ENCODE measurements at regions not wholly inside any gene's neighbourhood (a gene's known extent, or its start where the extent isn't known, plus 50 kb on each side); places are given as distances from the start of the nearest gene placed in this dataset.

- Mint-ChIP-seq H3K4me1 (ENCODE audit: low read depth) (peaks cover 3% of the 10 kb centered on the region), H3K27me3 (peaks cover 13% of the 10 kb centered on the region), H3K36me3 (ENCODE audit: low read depth) (no peaks in the 10 kb centered on the region), H3K9me3 (no peaks in the 10 kb centered on the region), H3K27ac (no peak overlapping the region), H3K4me3 (no peak overlapping the region)
- DNase-seq, result no peak
Measured at GRCh38 chr10:128373071-128373749, 247.0 kb upstream of the MKI67 start.

GRCh38 chr10:128373831-128374230 lies 247.6 kb upstream of the MKI67 start:
- no peaks in the 10 kb centered on the region for H3K9me3 Mint-ChIP-seq
- H3K27ac Mint-ChIP-seq, result no peak overlapping the region
- H3K4me3 Mint-ChIP-seq, result no peak overlapping the region
- H3K4me1 Mint-ChIP-seq (ENCODE audit: low read depth), result peaks cover 3% of the 10 kb centered on the region
- no peak for DNase-seq
- H3K36me3 Mint-ChIP-seq (ENCODE audit: low read depth), result no peaks in the 10 kb centered on the region
- peaks cover 13% of the 10 kb centered on the region for H3K27me3 Mint-ChIP-seq

GRCh38 chr10:128375171-128375570 lies 248.9 kb upstream of the MKI67 start:
- Mint-ChIP-seq H3K27ac (no peak overlapping the region), H3K36me3 (ENCODE audit: low read depth) (no peaks in the 10 kb centered on the region)

GRCh38 chr10:128377364-128377987 lies 251.3 kb upstream of the MKI67 start:
- H3K36me3 Mint-ChIP-seq (ENCODE audit: low read depth), result no peaks in the 10 kb centered on the region
- peaks cover 3% of the 10 kb centered on the region for H3K4me1 Mint-ChIP-seq (ENCODE audit: low read depth)
- H3K9me3 Mint-ChIP-seq, result no peaks in the 10 kb centered on the region
- no peak overlapping the region for H3K27ac Mint-ChIP-seq
- DNase-seq, result no peak
- H3K4me3 Mint-ChIP-seq, result no peak overlapping the region
- peaks cover 15% of the 10 kb centered on the region for H3K27me3 Mint-ChIP-seq

More at GRCh38 chr10:128375171-128375570, 248.9 kb upstream of the MKI67 start:
- H3K4me1 Mint-ChIP-seq (ENCODE audit: low read depth), result peaks cover 3% of the 10 kb centered on the region
- H3K9me3 Mint-ChIP-seq, result no peaks in the 10 kb centered on the region
- no peak for DNase-seq
- no peak overlapping the region for H3K4me3 Mint-ChIP-seq
- peaks cover 16% of the 10 kb centered on the region for H3K27me3 Mint-ChIP-seq

GRCh38 chr10:128377988-128378387 lies 251.8 kb upstream of the MKI67 start:
- no peak overlapping the region for H3K4me3 Mint-ChIP-seq
- H3K36me3 Mint-ChIP-seq (ENCODE audit: low read depth), result no peaks in the 10 kb centered on the region
- no peak for DNase-seq
- no peak overlapping the region for H3K27ac Mint-ChIP-seq
- no peaks in the 10 kb centered on the region for H3K9me3 Mint-ChIP-seq
- peaks cover 15% of the 10 kb centered on the region for H3K27me3 Mint-ChIP-seq
- peaks cover 3% of the 10 kb centered on the region for H3K4me1 Mint-ChIP-seq (ENCODE audit: low read depth)

- no peak for DNase-seq
- Mint-ChIP-seq H3K9me3 (no peaks in the 10 kb centered on the region), H3K4me3 (no peak overlapping the region), H3K27me3 (peaks cover 11% of the 10 kb centered on the region), H3K4me1 (ENCODE audit: low read depth) (no peaks in the 10 kb centered on the region), H3K27ac (no peak overlapping the region), H3K36me3 (ENCODE audit: low read depth) (no peaks in the 10 kb centered on the region)
Measured at GRCh38 chr10:128380946-128381345, 254.7 kb upstream of the MKI67 start.

- peaks cover 14% of the 10 kb centered on the region for H3K27me3 Mint-ChIP-seq
- H3K4me3 Mint-ChIP-seq, result no peak overlapping the region
- no peaks in the 10 kb centered on the region for H3K36me3 Mint-ChIP-seq (ENCODE audit: low read depth)
- no peaks in the 10 kb centered on the region for H3K9me3 Mint-ChIP-seq
- DNase-seq, result no peak
- no peaks in the 10 kb centered on the region for H3K4me1 Mint-ChIP-seq (ENCODE audit: low read depth)
- H3K27ac Mint-ChIP-seq, result no peak overlapping the region
Measured at GRCh38 chr10:128382225-128382624, 256.0 kb upstream of the MKI67 start.

GRCh38 chr10:128384831-128385230 lies 258.6 kb upstream of the MKI67 start:
- Mint-ChIP-seq H3K9me3 (no peaks in the 10 kb centered on the region), H3K27ac (no peak overlapping the region), H3K36me3 (ENCODE audit: low read depth) (no peaks in the 10 kb centered on the region), H3K4me1 (ENCODE audit: low read depth) (no peaks in the 10 kb centered on the region), H3K27me3 (peaks cover 19% of the 10 kb centered on the region), H3K4me3 (no peak overlapping the region)
- DNase-seq, result no peak

GRCh38 chr10:128386231-128386630 lies 260.0 kb upstream of the MKI67 start:
- Mint-ChIP-seq H3K4me1 (ENCODE audit: low read depth) (no peaks in the 10 kb centered on the region), H3K9me3 (no peaks in the 10 kb centered on the region), H3K27ac (no peak overlapping the region), H3K27me3 (peaks cover 23% of the 10 kb centered on the region), H3K4me3 (no peak overlapping the region), H3K36me3 (ENCODE audit: low read depth) (no peaks in the 10 kb centered on the region)
- DNase-seq, result no peak

GRCh38 chr10:128386816-128387604 lies 260.8 kb upstream of the MKI67 start:
- H3K36me3 Mint-ChIP-seq (ENCODE audit: low read depth), result no peaks in the 10 kb centered on the region
- DNase-seq, result no peak
- no peaks in the 10 kb centered on the region for H3K4me1 Mint-ChIP-seq (ENCODE audit: low read depth)
- no peak overlapping the region for H3K4me3 Mint-ChIP-seq
- H3K27ac Mint-ChIP-seq, result no peak overlapping the region
- no peaks in the 10 kb centered on the region for H3K9me3 Mint-ChIP-seq
- peaks cover 22% of the 10 kb centered on the region for H3K27me3 Mint-ChIP-seq

GRCh38 chr10:128390596-128390995 lies 264.4 kb upstream of the MKI67 start:
- Mint-ChIP-seq H3K27ac (no peak overlapping the region), H3K4me3 (no peak overlapping the region), H3K4me1 (ENCODE audit: low read depth) (no peaks in the 10 kb centered on the region), H3K9me3 (no peaks in the 10 kb centered on the region), H3K27me3 (peaks cover 22% of the 10 kb centered on the region), H3K36me3 (ENCODE audit: low read depth) (no peaks in the 10 kb centered on the region)
- no peak for DNase-seq

GRCh38 chr10:128393546-128393945 lies 267.3 kb upstream of the MKI67 start:
- no peaks in the 10 kb centered on the region for H3K4me1 Mint-ChIP-seq (ENCODE audit: low read depth)
- H3K27ac Mint-ChIP-seq, result no peak overlapping the region
- H3K36me3 Mint-ChIP-seq (ENCODE audit: low read depth), result no peaks in the 10 kb centered on the region
- H3K27me3 Mint-ChIP-seq, result peaks cover 22% of the 10 kb centered on the region
- no peaks in the 10 kb centered on the region for H3K9me3 Mint-ChIP-seq
- DNase-seq, result no peak
- no peak overlapping the region for H3K4me3 Mint-ChIP-seq

- H3K4me3 Mint-ChIP-seq, result no peak overlapping the region
- no peak overlapping the region for H3K27ac Mint-ChIP-seq
- DNase-seq, result no peak
- H3K36me3 Mint-ChIP-seq (ENCODE audit: low read depth), result no peaks in the 10 kb centered on the region
- no peaks in the 10 kb centered on the region for H3K4me1 Mint-ChIP-seq (ENCODE audit: low read depth)
- H3K27me3 Mint-ChIP-seq, result peaks cover 3% of the 10 kb centered on the region
- H3K9me3 Mint-ChIP-seq, result peaks cover 7% of the 10 kb centered on the region
Measured at GRCh38 chr10:128398118-128398517, 271.9 kb upstream of the MKI67 start.

GRCh38 chr10:128398999-128399398 lies 272.8 kb upstream of the MKI67 start:
- Mint-ChIP-seq H3K27ac (no peak overlapping the region), H3K9me3 (peaks cover 7% of the 10 kb centered on the region), H3K36me3 (ENCODE audit: low read depth) (no peaks in the 10 kb centered on the region), H3K27me3 (peaks cover 3% of the 10 kb centered on the region), H3K4me1 (ENCODE audit: low read depth) (no peaks in the 10 kb centered on the region), H3K4me3 (no peak overlapping the region)
- DNase-seq, result no peak

- peaks cover 7% of the 10 kb centered on the region for H3K9me3 Mint-ChIP-seq
- H3K27me3 Mint-ChIP-seq, result peaks cover 5% of the 10 kb centered on the region
- no peaks in the 10 kb centered on the region for H3K36me3 Mint-ChIP-seq (ENCODE audit: low read depth)
- H3K4me1 Mint-ChIP-seq (ENCODE audit: low read depth), result no peaks in the 10 kb centered on the region
- no peak overlapping the region for H3K4me3 Mint-ChIP-seq
- no peak overlapping the region for H3K27ac Mint-ChIP-seq
- no peak for DNase-seq
Measured at GRCh38 chr10:128400564-128400963, 274.3 kb upstream of the MKI67 start.

Data from activated T-cell treated with anti-CD3 and anti-CD28 coated beads, Interleukin-2, amount 50 U/mL, for 24 hours (primary cell).